B cell (primary cell): ENCODE measurements at regions not wholly inside any gene's neighbourhood (a gene's known extent, or its start where the extent isn't known, plus 50 kb on each side); places are given as distances from the start of the nearest gene placed in this dataset.
"Not testable (repeated sequence)": the region's sequence is repeated elsewhere in the genome, so short reads cannot be mapped to it uniquely, and the experiment has no call there.

Experiments
- CTCF ChIP-seq: fragments of 200-600 bp; IDR thresholded peaks from one replicate; pipeline ENCODE4 v1.8.0; 2022; ENCODE audit warnings: antibody characterized with exemption, mild to moderate bottlenecking
- EZH2 ChIP-seq: IDR thresholded peaks from 2 replicates; pipeline ENCODE4 v1.6.1; 2012; ENCODE audit warnings: borderline replicate concordance, low read depth, mild to moderate bottlenecking, moderate library complexity, low read length; ENCODE audit not compliant: insufficient read depth, poor library complexity, severe bottlenecking

DNA sequence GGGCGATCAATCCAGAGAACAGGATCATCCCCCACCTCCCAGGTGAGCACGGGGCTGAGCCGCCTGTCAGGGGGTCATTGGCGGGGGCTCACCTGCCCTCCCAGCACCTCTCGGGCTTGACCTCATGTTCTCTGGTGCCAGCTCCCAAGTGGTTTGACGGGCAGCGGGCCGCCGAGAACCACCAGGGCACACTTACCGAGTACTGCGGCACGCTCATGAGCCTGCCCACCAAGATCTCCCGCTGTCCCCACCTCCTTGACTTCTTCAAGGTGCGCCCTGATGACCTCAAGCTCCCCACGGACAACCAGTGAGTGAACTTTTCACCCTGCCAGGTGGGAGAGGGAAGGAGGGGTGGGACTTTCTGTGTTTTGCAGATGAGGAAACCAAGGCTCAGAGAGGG, 82.9 kb downstream of the NSUN5 start:
- TF ChIP-seq EZH2, CTCF: not testable (repeated sequence)
